ENCODE measurements at regions not wholly inside any gene's neighbourhood (a gene's known extent, or its start where the extent isn't known, plus 50 kb on each side); places are given as distances from the start of the nearest gene placed in this dataset.

GRCh38 chr21:31475223-31475622 is 131.2 kb upstream of the TIAM1 start:
- Histone ChIP-seq H3K27ac (ENCODE audit: low read length) (no peak overlapping the region), H3K9ac (ENCODE audit: low read length) (no peak overlapping the region), H3K4me2 (ENCODE audit: low read length) (no peak overlapping the region), H3K36me3 (ENCODE audit: insufficient read depth, low read length) (no peaks in the 10 kb centered on the region), H4K20me1 (ENCODE audit: insufficient read depth) (no peaks in the 10 kb centered on the region), H3F3A (ENCODE audit: insufficient read depth, low read length, poor library complexity, severe bottlenecking) (no peaks in the 10 kb centered on the region), H2AFZ (ENCODE audit: low read depth, low read length) (no peak overlapping the region), H3K4me3 (ENCODE audit: low read length) (no peak overlapping the region), H3K9me2 (ENCODE audit: insufficient read depth, low read length) (no peaks in the 10 kb centered on the region), H3K27me3 (ENCODE audit: insufficient read depth, low read depth, low read length) (no peaks in the 10 kb centered on the region), H3K79me2 (replicated peaks; ENCODE audit: insufficient read depth, low read length) (no peaks in the 10 kb centered on the region), H3K9me3 (ENCODE audit: low read length) (no peaks in the 10 kb centered on the region)
- TF ChIP-seq EZH2 (IDR thresholded peaks at IDR 0.05; ENCODE audit: borderline replicate concordance, insufficient read depth, low read length, poor library complexity, severe bottlenecking): no peak
- no peak for TF ChIP-seq TAF1 (IDR thresholded peaks at IDR 0.05; ENCODE audit: low read depth)

DNA sequence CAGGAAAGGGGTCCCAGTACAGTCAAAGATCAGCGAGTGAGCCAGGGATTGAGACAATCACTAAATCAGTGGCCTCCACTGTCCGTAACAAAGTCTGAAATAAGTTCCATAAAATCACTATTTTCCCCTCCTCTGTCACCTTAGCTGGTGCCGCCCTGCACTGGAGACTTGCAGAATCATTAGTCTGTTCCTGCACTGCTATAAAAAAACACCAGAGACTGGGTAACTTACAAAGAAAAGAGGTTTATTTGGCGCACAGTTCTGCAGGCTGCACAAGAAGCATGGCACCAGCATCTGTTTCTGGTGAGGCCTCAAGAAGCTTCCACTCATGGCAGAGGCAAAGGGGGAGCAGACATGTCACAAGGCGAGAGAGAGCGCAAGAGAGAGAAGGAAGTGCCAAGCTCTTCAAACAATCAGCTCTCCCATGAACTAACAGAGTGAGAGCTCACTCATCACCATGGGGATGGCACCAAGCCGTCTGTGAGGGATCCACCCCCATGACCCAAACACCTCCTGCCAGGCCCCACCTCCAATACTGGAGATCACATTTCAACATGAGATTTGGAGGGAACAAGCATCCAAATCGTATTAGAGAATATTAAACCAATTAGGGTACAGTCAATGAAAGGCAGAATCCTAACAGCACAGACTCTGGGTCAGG is 129.8 kb upstream of the TIAM1 start:
- H3K4me3 ChIP-seq (ENCODE audit: low read length): no peak overlapping the region
- H4K20me1 ChIP-seq (ENCODE audit: insufficient read depth): no peaks in the 10 kb centered on the region
- H3K9me3 ChIP-seq (ENCODE audit: low read length): no peaks in the 10 kb centered on the region
- H3K9ac ChIP-seq (ENCODE audit: low read length): no peak overlapping the region
- H3F3A ChIP-seq (ENCODE audit: insufficient read depth, low read length, poor library complexity, severe bottlenecking): no peaks in the 10 kb centered on the region
- H3K79me2 ChIP-seq (replicated peaks; ENCODE audit: insufficient read depth, low read length): no peaks in the 10 kb centered on the region
- TF ChIP-seq POLR2AphosphoS5 (IDR thresholded peaks at IDR 0.05) (no peak), EP300 (conservative IDR thresholded peaks at IDR 0.05; ENCODE audit: poor library complexity, severe bottlenecking) (no peak), SMC3 (conservative IDR thresholded peaks at IDR 0.05; ENCODE audit: poor library complexity) (no peak), EZH2 (IDR thresholded peaks at IDR 0.05; ENCODE audit: borderline replicate concordance, insufficient read depth, low read length, poor library complexity, severe bottlenecking) (no peak), RAD21 (conservative IDR thresholded peaks at IDR 0.05) (no peak), CTCF (IDR thresholded peaks at IDR 0.05; ENCODE audit: poor library complexity, severe bottlenecking) (no peak), TAF1 (IDR thresholded peaks at IDR 0.05; ENCODE audit: low read depth) (no peak), MXI1 (conservative IDR thresholded peaks at IDR 0.05; ENCODE audit: poor library complexity, severe bottlenecking) (no peak)
- TF ChIP-seq, protein P1, sequence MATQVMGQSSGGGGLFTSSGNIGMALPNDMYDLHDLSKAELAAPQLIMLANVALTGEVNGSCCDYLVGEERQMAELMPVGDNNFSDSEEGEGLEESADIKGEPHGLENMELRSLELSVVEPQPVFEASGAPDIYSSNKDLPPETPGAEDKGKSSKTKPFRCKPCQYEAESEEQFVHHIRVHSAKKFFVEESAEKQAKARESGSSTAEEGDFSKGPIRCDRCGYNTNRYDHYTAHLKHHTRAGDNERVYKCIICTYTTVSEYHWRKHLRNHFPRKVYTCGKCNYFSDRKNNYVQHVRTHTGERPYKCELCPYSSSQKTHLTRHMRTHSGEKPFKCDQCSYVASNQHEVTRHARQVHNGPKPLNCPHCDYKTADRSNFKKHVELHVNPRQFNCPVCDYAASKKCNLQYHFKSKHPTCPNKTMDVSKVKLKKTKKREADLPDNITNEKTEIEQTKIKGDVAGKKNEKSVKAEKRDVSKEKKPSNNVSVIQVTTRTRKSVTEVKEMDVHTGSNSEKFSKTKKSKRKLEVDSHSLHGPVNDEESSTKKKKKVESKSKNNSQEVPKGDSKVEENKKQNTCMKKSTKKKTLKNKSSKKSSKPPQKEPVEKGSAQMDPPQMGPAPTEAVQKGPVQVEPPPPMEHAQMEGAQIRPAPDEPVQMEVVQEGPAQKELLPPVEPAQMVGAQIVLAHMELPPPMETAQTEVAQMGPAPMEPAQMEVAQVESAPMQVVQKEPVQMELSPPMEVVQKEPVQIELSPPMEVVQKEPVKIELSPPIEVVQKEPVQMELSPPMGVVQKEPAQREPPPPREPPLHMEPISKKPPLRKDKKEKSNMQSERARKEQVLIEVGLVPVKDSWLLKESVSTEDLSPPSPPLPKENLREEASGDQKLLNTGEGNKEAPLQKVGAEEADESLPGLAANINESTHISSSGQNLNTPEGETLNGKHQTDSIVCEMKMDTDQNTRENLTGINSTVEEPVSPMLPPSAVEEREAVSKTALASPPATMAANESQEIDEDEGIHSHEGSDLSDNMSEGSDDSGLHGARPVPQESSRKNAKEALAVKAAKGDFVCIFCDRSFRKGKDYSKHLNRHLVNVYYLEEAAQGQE (IDR thresholded peaks at IDR 0.05; ENCODE audit: borderline replicate concordance): no peak
- no peaks in the 10 kb centered on the region for H3K9me2 ChIP-seq (ENCODE audit: insufficient read depth, low read length)
- no peaks in the 10 kb centered on the region for H3K27me3 ChIP-seq (ENCODE audit: insufficient read depth, low read depth, low read length)
- no peak overlapping the region for H3K27ac ChIP-seq (ENCODE audit: low read length)
- H3K4me2 ChIP-seq (ENCODE audit: low read length): no peak overlapping the region
- H3K36me3 ChIP-seq (ENCODE audit: insufficient read depth, low read length): no peaks in the 10 kb centered on the region
- no peak overlapping the region for H2AFZ ChIP-seq (ENCODE audit: low read depth, low read length)

All from neural cell (in vitro differentiated cells).